ENCODE measurements at regions not wholly inside any gene's neighbourhood (a gene's known extent, or its start where the extent isn't known, plus 50 kb on each side); places are given as distances from the start of the nearest gene placed in this dataset.

- Histone ChIP-seq H3K4me3 (no peak overlapping the region), H3K27ac (no peak overlapping the region), H3K4me1 (replicated peaks in 1 of 2) (no peaks in the 10 kb centered on the region)
- no peak for ATAC-seq (replicated peaks in 6 of 8)
- WGBS, 10 experiments = 50 to 100% (median 90%) methylated on average over 1 to 2 of the region's 22 CpGs; no CpG with 5 or more reads in 6 of the 10 experiments
- in situ Hi-C loops (cut with MboI; ENCODE audit: low pct_unique_long_range_greater_than_20kb in 2 of 9, low sequenced_read_pairs in 9 of 9, unreplicated experiment in 9 of 9) = no loop called here
Observed at GRCh38 chr10:84571146-84571545, 242.8 kb downstream of the CCSER2 start.

- Histone ChIP-seq H3K27ac (no peak overlapping the region), H3K4me1 (replicated peaks in 1 of 2) (no peaks in the 10 kb centered on the region), H3K4me3 (no peak overlapping the region)
- in situ Hi-C loops (cut with MboI; ENCODE audit: low pct_unique_long_range_greater_than_20kb in 2 of 9, low sequenced_read_pairs in 9 of 9, unreplicated experiment in 9 of 9) = no loop called here
- WGBS, 10 experiments = 0 to 100% (median 83%) methylated on average over 1 of the region's 1 CpG; no CpG with 5 or more reads in 3 of the 10 experiments
- peak in 3 of 8 experiments; percentile 43 to 58 (median 52) for ATAC-seq (replicated peaks in 6 of 8)
Observed at GRCh38 chr10:84574102-84574501, 245.7 kb downstream of the CCSER2 start.

GRCh38 chr10:84581976-84582375 is 253.6 kb downstream of the CCSER2 start:
- 0 to 90% (median 55%) methylated on average over 1 to 4 of the region's 6 CpGs; no CpG with 5 or more reads in 3 of the 10 experiments for WGBS, 10 experiments
- Histone ChIP-seq H3K27ac (no peak overlapping the region), H3K4me1 (replicated peaks in 1 of 2) (no peaks in the 10 kb centered on the region), H3K4me3 (no peak overlapping the region)
- in situ Hi-C loops (cut with MboI; ENCODE audit: low pct_unique_long_range_greater_than_20kb in 2 of 9, low sequenced_read_pairs in 9 of 9, unreplicated experiment in 9 of 9) = no loop called here
- peak in 3 of 8 experiments; percentile 85 to 92 (median 85) for ATAC-seq (replicated peaks in 6 of 8)

GRCh38 chr10:84583501-84583900 is 255.1 kb downstream of the CCSER2 start:
- in situ Hi-C loops (cut with MboI; ENCODE audit: low pct_unique_long_range_greater_than_20kb in 2 of 9, low sequenced_read_pairs in 9 of 9, unreplicated experiment in 9 of 9) = no loop called here
- Histone ChIP-seq H3K4me3 (no peak overlapping the region), H3K27ac (no peak overlapping the region), H3K4me1 (replicated peaks in 1 of 2) (no peaks in the 10 kb centered on the region)
- ATAC-seq (replicated peaks in 6 of 8) = no peak
- WGBS, 10 experiments = 18 to 51% (median 40%) methylated on average over 2 to 5 of the region's 5 CpGs; no CpG with 5 or more reads in 3 of the 10 experiments

- H3K4me1 ChIP-seq (replicated peaks in 1 of 2) = peaks cover 15 to 19% of the 10 kb centered on the region in 2 donors
- no peak overlapping the region for H3K4me3 ChIP-seq
- H3K27ac ChIP-seq = no peak overlapping the region
- ATAC-seq (replicated peaks in 6 of 8) = no peak
- in situ Hi-C loops (cut with MboI; ENCODE audit: low pct_unique_long_range_greater_than_20kb in 2 of 9, low sequenced_read_pairs in 9 of 9, unreplicated experiment in 9 of 9) = no loop called here
Observed at GRCh38 chr10:84587789-84588188, 259.4 kb downstream of the CCSER2 start.

- WGBS, 10 experiments = 85% methylated on average over 5 of the region's 5 CpGs; no CpG with 5 or more reads in 9 of the 10 experiments
- H3K4me1 ChIP-seq (replicated peaks in 1 of 2) = peaks cover 19 to 23% of the 10 kb centered on the region in 2 donors
- in situ Hi-C loops (cut with MboI; ENCODE audit: low pct_unique_long_range_greater_than_20kb in 2 of 9, low sequenced_read_pairs in 9 of 9, unreplicated experiment in 9 of 9) = no loop called here
- H3K27ac ChIP-seq = no peak overlapping the region
- ATAC-seq (replicated peaks in 6 of 8) = no peak
- no peak overlapping the region for H3K4me3 ChIP-seq
Observed at GRCh38 chr10:84588426-84588825, 260.0 kb downstream of the CCSER2 start.

GRCh38 chr10:84588971-84589370 is 260.6 kb downstream of the CCSER2 start:
- 0 to 100% (median 46%) methylated on average over 1 to 2 of the region's 2 CpGs; no CpG with 5 or more reads in 6 of the 10 experiments for WGBS, 10 experiments
- in situ Hi-C loops (cut with MboI; ENCODE audit: low pct_unique_long_range_greater_than_20kb in 2 of 9, low sequenced_read_pairs in 9 of 9, unreplicated experiment in 9 of 9) = no loop called here
- Histone ChIP-seq H3K27ac (no peak overlapping the region), H3K4me3 (no peak overlapping the region), H3K4me1 (replicated peaks in 1 of 2) (peaks cover 19 to 23% of the 10 kb centered on the region in 2 donors)
- no peak for ATAC-seq (replicated peaks in 6 of 8)

- 0 to 100% (median 93%) methylated on average over 1 to 3 of the region's 4 CpGs; no CpG with 5 or more reads in 5 of the 10 experiments for whole genome bisulfite sequencing, 10 experiments
- in situ Hi-C loops (cut with MboI; ENCODE audit: low pct_unique_long_range_greater_than_20kb in 2 of 9, low sequenced_read_pairs in 9 of 9, unreplicated experiment in 9 of 9) = no loop called here
- no peak for ATAC-seq (replicated peaks in 6 of 8)
- H3K4me1 ChIP-seq (replicated peaks in 1 of 2) = peaks cover 19 to 23% of the 10 kb centered on the region in 2 donors
- peak overlapping the region in 1 of 2 donors; percentile 15 for H3K27ac ChIP-seq
- no peak overlapping the region for H3K4me3 ChIP-seq
Observed at GRCh38 chr10:84589526-84590205, 261.3 kb downstream of the CCSER2 start.

- in situ Hi-C loops (cut with MboI; ENCODE audit: low pct_unique_long_range_greater_than_20kb in 2 of 9, low sequenced_read_pairs in 9 of 9, unreplicated experiment in 9 of 9) = no loop called here
- ATAC-seq (replicated peaks in 6 of 8) = peak in 5 of 8 experiments; percentile 27 to 89 (median 83)
- H3K27ac ChIP-seq = peak overlapping the region in 1 of 2 donors; percentile 15
- H3K4me1 ChIP-seq (replicated peaks in 1 of 2) = peaks cover 19 to 23% of the 10 kb centered on the region in 2 donors
- 17 to 58% (median 38%) methylated on average over 3 to 9 of the region's 14 CpGs; no CpG with 5 or more reads in 3 of the 10 experiments for WGBS, 10 experiments
- no peak overlapping the region for H3K4me3 ChIP-seq
Observed at GRCh38 chr10:84590327-84591193, 262.2 kb downstream of the CCSER2 start.

GRCh38 chr10:84593506-84593905 is 265.1 kb downstream of the CCSER2 start:
- Histone ChIP-seq H3K4me1 (replicated peaks in 1 of 2) (peaks cover 19 to 23% of the 10 kb centered on the region in 2 donors), H3K4me3 (no peak overlapping the region), H3K27ac (no peak overlapping the region)
- WGBS, 10 experiments = 58 to 100% (median 80%) methylated on average over 1 to 5 of the region's 7 CpGs; no CpG with 5 or more reads in 5 of the 10 experiments
- no peak for ATAC-seq (replicated peaks in 6 of 8)
- in situ Hi-C loops (cut with MboI; ENCODE audit: low pct_unique_long_range_greater_than_20kb in 2 of 9, low sequenced_read_pairs in 9 of 9, unreplicated experiment in 9 of 9) = no loop called here

- Histone ChIP-seq H3K27ac (no peak overlapping the region), H3K4me1 (replicated peaks in 1 of 2) (peaks cover 7 to 9% of the 10 kb centered on the region in 2 donors), H3K4me3 (no peak overlapping the region)
- 20 to 100% (median 67%) methylated on average over 1 to 3 of the region's 4 CpGs; no CpG with 5 or more reads in 2 of the 10 experiments for WGBS, 10 experiments
- peak in 4 of 8 experiments; percentile 55 to 95 (median 94) for ATAC-seq (replicated peaks in 6 of 8)
- in situ Hi-C loops (cut with MboI; ENCODE audit: low pct_unique_long_range_greater_than_20kb in 2 of 9, low sequenced_read_pairs in 9 of 9, unreplicated experiment in 9 of 9) = no loop called here
Observed at GRCh38 chr10:84596585-84596984, 268.2 kb downstream of the CCSER2 start.

- no peak for ATAC-seq (replicated peaks in 6 of 8)
- no peak overlapping the region for H3K27ac ChIP-seq
- no peak overlapping the region for H3K4me3 ChIP-seq
- WGBS, 10 experiments = 0 to 92% (median 40%) methylated on average over 1 to 2 of the region's 2 CpGs; no CpG with 5 or more reads in 5 of the 10 experiments
- H3K4me1 ChIP-seq (replicated peaks in 1 of 2) = no peaks in the 10 kb centered on the region
- in situ Hi-C loops (cut with MboI; ENCODE audit: low pct_unique_long_range_greater_than_20kb in 2 of 9, low sequenced_read_pairs in 9 of 9, unreplicated experiment in 9 of 9) = no loop called here
Observed at GRCh38 chr10:84599254-84599653, 270.9 kb downstream of the CCSER2 start.

GRCh38 chr10:84600947-84601346 is 272.6 kb downstream of the CCSER2 start:
- no peak overlapping the region for H3K27ac ChIP-seq
- no peak overlapping the region for H3K4me3 ChIP-seq
- in situ Hi-C loops (cut with MboI; ENCODE audit: low pct_unique_long_range_greater_than_20kb in 2 of 9, low sequenced_read_pairs in 9 of 9, unreplicated experiment in 9 of 9) = loop anchor here in 2 of 9 experiments (25.0 kb wide), 1 partner anchor 1786 kb away; no protein-coding TSS in a partner anchor
- H3K4me1 ChIP-seq (replicated peaks in 1 of 2) = no peaks in the 10 kb centered on the region
- 57 to 89% (median 60%) methylated on average over 1 to 3 of the region's 6 CpGs; no CpG with 5 or more reads in 4 of the 10 experiments for WGBS, 10 experiments
- ATAC-seq (replicated peaks in 6 of 8) = no peak
